ENCODE measurements at regions not wholly inside any gene's neighbourhood (a gene's known extent, or its start where the extent isn't known, plus 50 kb on each side); places are given as distances from the start of the nearest gene placed in this dataset.

DNA sequence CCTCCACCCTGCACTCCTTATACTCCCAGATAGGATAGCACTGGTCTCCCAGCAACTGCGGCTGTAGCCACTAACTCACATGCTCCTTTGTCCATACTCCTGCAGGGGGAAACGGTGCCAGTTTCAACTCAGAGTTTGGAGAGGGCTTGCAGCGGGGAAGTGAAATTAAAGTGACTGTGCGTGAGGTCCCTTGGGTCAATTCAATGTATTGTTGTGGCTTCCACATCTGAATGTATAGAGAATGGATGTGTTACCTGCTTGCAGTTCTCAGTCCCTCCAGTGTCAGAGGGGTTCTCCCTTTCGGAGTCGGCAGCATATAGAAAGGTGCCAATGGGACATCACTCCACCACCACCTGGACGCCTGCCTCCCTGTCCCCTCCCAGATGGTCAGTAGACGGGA lies 93.6 kb upstream of the CNKSR3 start:
- Histone ChIP-seq H3K27ac (no peak overlapping the region), H3K79me2 (ENCODE audit: low read depth) (no peaks in the 10 kb centered on the region), H3K36me3 (ENCODE audit: low read depth) (no peaks in the 10 kb centered on the region), H3K9me3 (ENCODE audit: insufficient read depth, low read depth) (no peaks in the 10 kb centered on the region), H3F3A (ENCODE audit: insufficient read depth, low read depth) (no peaks in the 10 kb centered on the region), H3K4me1 (replicated peaks; ENCODE audit: insufficient read depth) (no peaks in the 10 kb centered on the region), H3K9me2 (ENCODE audit: insufficient read depth) (no peaks in the 10 kb centered on the region), H4K20me1 (ENCODE audit: insufficient read depth) (no peaks in the 10 kb centered on the region), H3K4me3 (no peak overlapping the region), H3K27me3 (ENCODE audit: insufficient read depth, low read depth) (no peaks in the 10 kb centered on the region; the same call in 1 of the 2 replicates), H3K4me2 (no peak overlapping the region), H2AFZ (no peak overlapping the region)
- POLR2A ChIA-PET (ENCODE audit: unreplicated experiment) = no interaction called here
- TF ChIP-seq, protein P1, sequence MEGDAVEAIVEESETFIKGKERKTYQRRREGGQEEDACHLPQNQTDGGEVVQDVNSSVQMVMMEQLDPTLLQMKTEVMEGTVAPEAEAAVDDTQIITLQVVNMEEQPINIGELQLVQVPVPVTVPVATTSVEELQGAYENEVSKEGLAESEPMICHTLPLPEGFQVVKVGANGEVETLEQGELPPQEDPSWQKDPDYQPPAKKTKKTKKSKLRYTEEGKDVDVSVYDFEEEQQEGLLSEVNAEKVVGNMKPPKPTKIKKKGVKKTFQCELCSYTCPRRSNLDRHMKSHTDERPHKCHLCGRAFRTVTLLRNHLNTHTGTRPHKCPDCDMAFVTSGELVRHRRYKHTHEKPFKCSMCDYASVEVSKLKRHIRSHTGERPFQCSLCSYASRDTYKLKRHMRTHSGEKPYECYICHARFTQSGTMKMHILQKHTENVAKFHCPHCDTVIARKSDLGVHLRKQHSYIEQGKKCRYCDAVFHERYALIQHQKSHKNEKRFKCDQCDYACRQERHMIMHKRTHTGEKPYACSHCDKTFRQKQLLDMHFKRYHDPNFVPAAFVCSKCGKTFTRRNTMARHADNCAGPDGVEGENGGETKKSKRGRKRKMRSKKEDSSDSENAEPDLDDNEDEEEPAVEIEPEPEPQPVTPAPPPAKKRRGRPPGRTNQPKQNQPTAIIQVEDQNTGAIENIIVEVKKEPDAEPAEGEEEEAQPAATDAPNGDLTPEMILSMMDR (conservative IDR thresholded peaks at IDR 0.05) = no peak
- TF ChIP-seq EZH2 (IDR thresholded peaks at IDR 0.05; ENCODE audit: low read depth) = no peak
- CTCF ChIA-PET = no interaction called here
- no TSS peak for BruUV-seq (replicated peaks)
- intact Hi-C loops (cut with micrococcal nuclease; ENCODE audit: unreplicated experiment) = no loop called here
- no peak for DNase-seq

DNA sequence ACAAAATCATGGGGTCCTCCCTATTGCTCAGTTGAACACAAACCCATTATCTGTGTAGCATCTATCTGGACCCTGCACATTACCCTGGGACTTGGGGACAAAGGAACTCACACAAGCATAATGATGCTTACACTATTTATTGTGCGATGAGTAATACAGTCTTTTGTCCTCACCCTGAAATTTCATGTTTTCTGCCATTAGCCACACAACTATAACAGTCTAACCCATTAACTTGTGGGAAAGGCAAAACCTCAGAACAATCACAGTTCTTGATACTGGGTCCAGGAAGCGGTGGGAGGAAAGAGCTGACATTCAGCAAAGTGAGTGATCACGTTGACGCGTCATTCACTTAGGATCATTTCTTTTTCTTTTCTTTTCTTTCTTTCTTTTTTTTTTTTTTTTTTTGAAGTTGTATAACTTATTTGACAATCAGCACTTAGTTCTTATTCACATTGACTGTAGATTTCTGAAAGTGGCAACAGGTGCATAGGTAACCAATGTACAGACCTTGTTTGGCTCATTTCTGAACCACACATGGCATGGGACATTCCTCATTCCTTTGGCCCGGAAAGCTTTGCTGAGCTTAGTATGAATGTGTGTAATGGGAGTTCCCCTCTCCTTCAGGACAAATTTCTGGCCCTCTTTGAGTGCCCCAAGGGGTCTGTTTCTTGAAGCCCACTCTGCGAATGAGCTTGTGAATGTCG lies 94.8 kb upstream of the CNKSR3 start:
- H3K27me3 ChIP-seq (ENCODE audit: insufficient read depth, low read depth) = no peaks in the 10 kb centered on the region; the same call in 1 of the 2 replicates
- H2AFZ ChIP-seq = no peak overlapping the region
- no peak for DNase-seq
- no peaks in the 10 kb centered on the region for H4K20me1 ChIP-seq (ENCODE audit: insufficient read depth)
- H3K79me2 ChIP-seq (ENCODE audit: low read depth) = no peaks in the 10 kb centered on the region
- no peaks in the 10 kb centered on the region for H3F3A ChIP-seq (ENCODE audit: insufficient read depth, low read depth)
- no peaks in the 10 kb centered on the region for H3K36me3 ChIP-seq (ENCODE audit: low read depth)
- POLR2A ChIA-PET (ENCODE audit: unreplicated experiment) = no interaction called here
- no peak overlapping the region for H3K27ac ChIP-seq
- TF ChIP-seq EZH2 (IDR thresholded peaks at IDR 0.05; ENCODE audit: low read depth) = no peak
- TF ChIP-seq, protein P1 (conservative IDR thresholded peaks at IDR 0.05) = no peak
- CTCF ChIA-PET = no interaction called here
- no TSS peak for BruUV-seq (replicated peaks)
- intact Hi-C loops (cut with micrococcal nuclease; ENCODE audit: unreplicated experiment) = no loop called here
- H3K9me2 ChIP-seq (ENCODE audit: insufficient read depth) = no peaks in the 10 kb centered on the region
- no peak overlapping the region for H3K4me2 ChIP-seq
- H3K9me3 ChIP-seq (ENCODE audit: insufficient read depth, low read depth) = no peaks in the 10 kb centered on the region
- H3K4me1 ChIP-seq (replicated peaks; ENCODE audit: insufficient read depth) = no peaks in the 10 kb centered on the region
- no peak overlapping the region for H3K4me3 ChIP-seq

DNA sequence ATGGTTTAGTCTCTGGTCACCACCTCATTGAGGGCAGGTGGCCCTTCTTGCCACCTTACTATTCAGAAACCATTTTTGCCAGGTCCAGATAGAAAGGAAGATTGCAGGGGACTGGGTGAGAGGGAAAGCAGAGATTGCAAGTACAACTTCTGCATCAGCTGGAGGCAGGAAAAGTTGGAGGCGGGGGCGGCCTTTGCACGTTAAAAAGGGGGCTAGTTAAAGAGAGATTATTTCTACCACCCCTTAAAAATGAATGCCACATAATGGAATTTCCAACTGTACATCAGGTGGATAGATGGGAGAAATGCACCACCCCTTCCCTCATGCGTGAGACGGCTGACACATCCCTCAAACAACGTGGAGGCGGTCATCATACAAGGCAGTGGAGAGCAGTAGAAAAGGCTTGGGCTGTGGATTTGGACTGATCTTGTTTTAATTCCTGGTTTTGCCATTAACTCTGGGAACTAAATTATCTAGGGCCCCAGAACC lies 95.4 kb upstream of the CNKSR3 start:
- H4K20me1 ChIP-seq (ENCODE audit: insufficient read depth) = no peaks in the 10 kb centered on the region
- no peak for DNase-seq
- H2AFZ ChIP-seq = no peak overlapping the region
- no peaks in the 10 kb centered on the region; the same call in 1 of the 2 replicates for H3K27me3 ChIP-seq (ENCODE audit: insufficient read depth, low read depth)
- no peaks in the 10 kb centered on the region for H3K9me2 ChIP-seq (ENCODE audit: insufficient read depth)
- H3K9me3 ChIP-seq (ENCODE audit: insufficient read depth, low read depth) = no peaks in the 10 kb centered on the region
- ChIA-PET CTCF (no interaction called here), POLR2A (ENCODE audit: unreplicated experiment) (no interaction called here)
- TF ChIP-seq, protein P1 (conservative IDR thresholded peaks at IDR 0.05) = no peak
- no peak for TF ChIP-seq EZH2 (IDR thresholded peaks at IDR 0.05; ENCODE audit: low read depth)
- no peaks in the 10 kb centered on the region for H3F3A ChIP-seq (ENCODE audit: insufficient read depth, low read depth)
- H3K4me1 ChIP-seq (replicated peaks; ENCODE audit: insufficient read depth) = no peaks in the 10 kb centered on the region
- no peak overlapping the region for H3K27ac ChIP-seq
- no peaks in the 10 kb centered on the region for H3K79me2 ChIP-seq (ENCODE audit: low read depth)
- H3K4me3 ChIP-seq = no peak overlapping the region
- H3K36me3 ChIP-seq (ENCODE audit: low read depth) = no peaks in the 10 kb centered on the region
- BruUV-seq (replicated peaks) = no TSS peak
- H3K4me2 ChIP-seq = no peak overlapping the region
- intact Hi-C loops (cut with micrococcal nuclease; ENCODE audit: unreplicated experiment) = no loop called here
